ENCODE measurements at regions not wholly inside any gene's neighbourhood (a gene's known extent, or its start where the extent isn't known, plus 50 kb on each side); places are given as distances from the start of the nearest gene placed in this dataset.

- DNase-seq (ENCODE audit: low read depth in 1 of 2, low spot score in 1 of 2) (no peak), ATAC-seq (no peak), FAIRE-seq (no peak)
- no peak for TF ChIP-seq CEBPB (IDR thresholded peaks at IDR 0.05)
- TF ChIP-seq FOSB (CRISPR knock-in tag; IDR thresholded peaks at IDR 0.05) = no peak
- TF ChIP-seq ZC3H11A (IDR thresholded peaks at IDR 0.05) = no peak
- no peak for TF ChIP-seq CBX8 (IDR thresholded peaks at IDR 0.05)
- TF ChIP-seq PHF8 (IDR thresholded peaks at IDR 0.05; ENCODE audit: borderline replicate concordance, low read depth) = no peak
- TF ChIP-seq KDM1A (IDR thresholded peaks at IDR 0.05; ENCODE audit: low read depth) = no peak
- no peak for TF ChIP-seq EHMT2 (IDR thresholded peaks at IDR 0.05; ENCODE audit: low read depth)
- TF ChIP-seq MYC (IDR thresholded peaks at IDR 0.05; ENCODE audit: borderline replicate concordance, low read length) = no peak
- TF ChIP-seq GATA3 (IDR thresholded peaks at IDR 0.05; ENCODE audit: borderline replicate concordance) = no peak
- no peak for TF ChIP-seq MAZ (IDR thresholded peaks at IDR 0.05; ENCODE audit: borderline replicate concordance, low read depth, low read length)
- TF ChIP-seq REST (IDR thresholded peaks at IDR 0.05) = no peak
- no peak for TF ChIP-seq SREBF2 (IDR thresholded peaks at IDR 0.05)
- no peak for TF ChIP-seq NPAS2 (CRISPR knock-in tag; IDR thresholded peaks at IDR 0.05; ENCODE audit: borderline replicate concordance)
- TF ChIP-seq ESRRA (IDR thresholded peaks at IDR 0.05; ENCODE audit: borderline replicate concordance, low read length) = no peak
- TF ChIP-seq BCL3 (IDR thresholded peaks at IDR 0.05) = no peak
- TF ChIP-seq CHD4 (IDR thresholded peaks at IDR 0.05; ENCODE audit: borderline replicate concordance) = no peak
- ChIA-PET POLR2A (no interaction called here), CTCF (no interaction called here)
- H3K4me1 ChIP-seq = peaks cover 13% of the 10 kb centered on the region
- no peak overlapping the region for H3K27ac ChIP-seq
- H3K9me3 ChIP-seq = no peaks in the 10 kb centered on the region
- H3K4me2 ChIP-seq = no peak overlapping the region
- 60% methylated on average over 3 of the region's 3 CpGs for WGBS (ENCODE audit: missing lambda C conversion rate)
- no peak overlapping the region for H3K4me3 ChIP-seq
Measured at GRCh38 chr1:30508175-30508448, 215.3 kb downstream of the MATN1 start.

GRCh38 chr1:30507401-30508174, 215.8 kb downstream of the MATN1 start:
- Histone ChIP-seq H3K4me2 (no peak overlapping the region), H3K27ac (no peak overlapping the region), H3K4me3 (no peak overlapping the region), H3K9me3 (no peaks in the 10 kb centered on the region), H3K4me1 (peaks cover 13% of the 10 kb centered on the region)
- DNase-seq (ENCODE audit: low read depth in 1 of 2, low spot score in 1 of 2) = no peak
- FAIRE-seq = no peak
- 62% methylated on average over 8 of the region's 11 CpGs for WGBS (ENCODE audit: missing lambda C conversion rate)
- no peak for TF ChIP-seq NR3C1 (IDR thresholded peaks at IDR 0.05)
- TF ChIP-seq SMC3 (IDR thresholded peaks at IDR 0.05) = no peak
- TF ChIP-seq MAFK (IDR thresholded peaks at IDR 0.05; ENCODE audit: partially characterized antibody) = no peak
- TF ChIP-seq ZNF302 (CRISPR knock-in tag; IDR thresholded peaks at IDR 0.05) = no peak
- TF ChIP-seq GATA3 (IDR thresholded peaks at IDR 0.05; ENCODE audit: borderline replicate concordance) = no peak
- TF ChIP-seq CHD2 (IDR thresholded peaks at IDR 0.05; ENCODE audit: low read length, partially characterized antibody) = no peak
- TF ChIP-seq PBX3 (IDR thresholded peaks at IDR 0.05) = no peak
- TF ChIP-seq HEYL (CRISPR knock-in tag; IDR thresholded peaks at IDR 0.05) = no peak
- TF ChIP-seq EHF (CRISPR knock-in tag; IDR thresholded peaks at IDR 0.05) = no peak
- no peak for TF ChIP-seq USF2 (IDR thresholded peaks at IDR 0.05)
- TF ChIP-seq POLR2A (IDR thresholded peaks at IDR 0.05; ENCODE audit: low read length) = no peak
- TF ChIP-seq RFX5 (IDR thresholded peaks at IDR 0.05) = no peak
- no peak for TF ChIP-seq RAD21 (conservative IDR thresholded peaks at IDR 0.05 in 1 of 2, IDR thresholded peaks at IDR 0.05 in 1 of 2)
- ChIA-PET CTCF (no interaction called here), POLR2A (no interaction called here)
- ATAC-seq = no peak
